Mucosa of descending colon (tissue), 3 donors: ENCODE measurements at regions not wholly inside any gene's neighbourhood (a gene's known extent, or its start where the extent isn't known, plus 50 kb on each side); places are given as distances from the start of the nearest gene placed in this dataset.

ENCODE experiments used
- ATAC-seq: fragments of 200-7000 bp; cut with Tn5 transposase; one replicate; pipeline ENCODE4 v1.9.1; 2020; ENCODE audit warnings: mild to moderate bottlenecking, moderate library complexity
- DNase-seq, 3 donors: peaks; one replicate each; pipeline ENCODE4 v3.0.0-alpha.2; 2020
- H3K36me3 ChIP-seq: fragments of 200-600 bp; one replicate; pipeline ENCODE4 v1.8.0; 2021; ENCODE audit warnings: low read depth, mild to moderate bottlenecking
- H3K4me1 ChIP-seq: fragments of 200-600 bp; one replicate; pipeline ENCODE4 v1.8.0; 2021; ENCODE audit warnings: low read depth, mild to moderate bottlenecking
- H3K4me3 ChIP-seq: fragments of 200-600 bp; one replicate; pipeline ENCODE4 v1.8.0; 2021; ENCODE audit warnings: mild to moderate bottlenecking
- H3K9me3 ChIP-seq: fragments of 200-600 bp; one replicate; pipeline ENCODE4 v1.8.0; 2021; ENCODE audit warnings: mild to moderate bottlenecking
- CTCF ChIP-seq: fragments of 200-600 bp; IDR thresholded peaks from one replicate; pipeline ENCODE4 v1.8.0; 2022; ENCODE audit warnings: antibody characterized with exemption, mild to moderate bottlenecking
- intact Hi-C, 2 donors: fragments of 100-400 bp; cut with DNase I in 1 of 2; cut with micrococcal nuclease in 1 of 2; formaldehyde crosslinking; loops; one replicate each; pipeline versions ENCODE4 v1.11.0 to v1.11.1; 2022; cut with DNase I, micrococcal nuclease
- donor health status: DM: no; HTN: no; CAD: no; lungs with moderate emphysema.
- donor health status: DM: no; HTN: no; CAD: no.
- donor health status: DM: no; HTN: yes; CAD: no.

DNA sequence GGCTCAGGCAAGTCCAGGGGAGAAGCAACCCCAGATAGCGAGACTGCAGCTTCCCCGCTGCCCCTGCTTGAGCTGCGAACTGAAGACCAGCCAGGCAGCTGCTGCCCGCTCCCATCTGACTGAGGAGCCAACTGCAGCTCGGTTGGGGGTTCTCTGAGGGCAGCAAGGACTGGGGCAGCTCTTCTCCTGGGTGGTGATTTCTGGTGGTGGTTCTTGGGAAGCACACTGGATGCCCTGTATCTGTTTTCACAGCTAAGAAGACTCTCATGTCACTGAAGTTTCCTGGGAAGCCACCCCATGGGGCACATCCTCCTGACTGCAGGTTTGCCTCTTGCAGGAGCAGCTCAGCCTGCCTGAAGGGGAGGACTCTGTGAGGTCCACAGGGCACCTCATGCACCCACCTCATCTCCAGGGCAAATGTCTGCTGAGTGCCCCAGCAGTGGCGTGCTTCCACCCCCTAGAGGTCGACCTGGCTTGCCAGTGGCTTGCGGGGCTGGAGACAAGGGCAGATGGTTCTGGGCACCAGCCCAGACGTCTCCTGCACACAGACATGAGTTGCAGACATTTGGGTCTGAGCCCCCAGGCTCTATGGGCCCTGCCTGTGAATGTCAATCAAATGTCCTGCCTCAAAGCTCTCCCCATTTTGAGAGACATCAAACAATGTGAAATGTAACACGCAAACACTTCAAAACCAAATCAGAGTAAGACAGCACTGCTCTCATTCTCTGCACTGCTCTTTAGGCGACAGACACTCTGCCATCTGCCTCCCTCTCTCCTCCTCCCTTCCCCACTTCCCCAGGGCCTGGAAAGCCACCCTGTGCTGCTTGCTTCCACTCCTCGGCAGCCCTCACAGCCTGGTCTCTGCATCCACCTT lies 800.9 kb downstream of the BRD1 start:
- ATAC-seq = no peak
- H3K9me3 ChIP-seq = no peaks in the 10 kb centered on the region
- no peak for TF ChIP-seq CTCF

GRCh38 chr22:49025791-49026493 lies 801.7 kb downstream of the BRD1 start:
- DNase-seq = peak in 1 of 3 donors; percentile 49
- intact Hi-C loops = no loop called here
- H3K4me3 ChIP-seq = no peak overlapping the region
- H3K36me3 ChIP-seq = no peaks in the 10 kb centered on the region
- H3K4me1 ChIP-seq = no peaks in the 10 kb centered on the region
- no peak for ATAC-seq
- no peaks in the 10 kb centered on the region for H3K9me3 ChIP-seq
- no peak for TF ChIP-seq CTCF

More for the DNA sequence above, 800.9 kb downstream of the BRD1 start:
- Histone ChIP-seq H3K4me1 (no peaks in the 10 kb centered on the region), H3K4me3 (no peak overlapping the region), H3K36me3 (no peaks in the 10 kb centered on the region)
- peak in 1 of 3 donors; percentile 21 for DNase-seq
- intact Hi-C loops = no loop called here

DNA sequence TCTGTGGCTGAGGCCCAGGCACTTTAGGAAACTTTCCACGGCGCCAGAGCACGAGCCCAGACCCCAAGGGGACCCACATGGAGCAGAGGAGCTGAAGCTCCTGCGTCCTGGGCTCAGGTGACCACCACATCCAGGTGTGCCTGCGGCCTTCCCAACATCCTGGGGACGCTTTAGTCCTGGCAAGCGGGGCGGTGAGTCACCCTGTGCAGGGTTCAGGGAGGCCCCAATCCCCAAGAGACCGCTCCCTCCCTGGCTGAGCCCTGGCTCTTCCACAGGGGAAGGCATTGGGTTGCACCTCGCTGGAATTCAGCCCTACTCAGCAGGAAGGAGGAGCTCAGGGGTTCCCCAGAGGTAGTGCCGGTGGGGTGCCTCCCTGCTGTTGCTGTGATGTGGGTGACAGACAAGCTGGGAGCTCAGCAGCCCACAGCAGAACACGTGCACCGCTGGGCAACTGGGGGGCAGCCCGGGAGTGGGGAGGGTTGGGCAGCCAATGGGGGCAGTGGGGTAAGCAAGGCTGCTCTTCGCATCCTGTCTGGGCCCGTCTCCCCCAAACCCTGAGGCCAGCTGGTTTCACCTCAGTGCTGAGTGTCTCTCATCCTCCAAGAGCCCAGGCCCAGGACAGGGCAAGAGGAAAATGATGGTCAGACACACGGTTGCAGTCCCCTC lies 802.8 kb downstream of the BRD1 start:
- Histone ChIP-seq H3K9me3 (no peaks in the 10 kb centered on the region), H3K4me3 (no peak overlapping the region), H3K36me3 (no peaks in the 10 kb centered on the region), H3K4me1 (no peaks in the 10 kb centered on the region)
- TF ChIP-seq CTCF = no peak
- DNase-seq (peak in 1 of 3 donors; percentile 38), ATAC-seq (no peak)
- intact Hi-C loops = no loop called here

- ATAC-seq (no peak), DNase-seq (peak in 1 of 3 donors; percentile 23)
- intact Hi-C loops = no loop called here
- no peak for TF ChIP-seq CTCF
- H3K4me3 ChIP-seq = no peak overlapping the region
- H3K36me3 ChIP-seq = no peaks in the 10 kb centered on the region
- no peaks in the 10 kb centered on the region for H3K9me3 ChIP-seq
- H3K4me1 ChIP-seq = no peaks in the 10 kb centered on the region
Measured at GRCh38 chr22:49023879-49024774, 803.5 kb downstream of the BRD1 start.
